ENCODE measurements at regions not wholly inside any gene's neighbourhood (a gene's known extent, or its start where the extent isn't known, plus 50 kb on each side); places are given as distances from the start of the nearest gene placed in this dataset.

DNA sequence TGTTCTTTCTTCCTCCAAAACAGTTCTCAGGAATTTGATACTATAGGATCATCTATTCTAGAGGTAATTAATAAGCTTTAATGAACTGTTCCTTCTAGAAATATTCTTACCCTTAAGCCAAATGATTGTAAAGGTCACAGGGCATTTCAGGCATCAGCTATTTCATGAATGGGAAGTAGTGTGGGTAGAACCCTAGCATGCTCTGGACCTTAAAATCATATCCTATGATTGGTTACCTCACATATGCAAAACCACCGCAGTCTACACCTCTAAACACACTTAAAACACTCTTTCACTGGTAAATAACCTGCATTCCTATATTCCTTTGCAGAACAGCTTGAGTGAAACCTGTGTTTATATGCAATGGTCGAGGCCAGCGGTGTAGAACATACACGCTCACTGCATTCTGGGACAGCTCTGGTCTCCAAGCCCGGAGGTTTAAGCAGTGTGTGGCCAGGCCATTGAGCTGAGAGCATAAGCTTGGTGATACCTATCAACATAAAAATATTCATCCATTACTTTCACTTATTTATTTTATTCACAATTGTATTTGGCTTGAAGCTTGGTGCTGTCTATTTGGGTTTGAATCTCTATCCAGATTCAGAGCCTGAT, 87.7 kb upstream of the RASGRP1 start:
- no peak for ATAC-seq (replicated peaks)
- Mint-ChIP-seq H3K36me3 (ENCODE audit: insufficient read depth) (peaks cover 11% of the 10 kb centered on the region), H3K4me3 (peak overlapping the region; percentile 79 to 85), H3K27me3 (no peaks in the 10 kb centered on the region), H3K27ac (peak overlapping the region; percentile 91 to 96), H3K9me3 (no peaks in the 10 kb centered on the region), H3K4me1 (ENCODE audit: low read depth in 2 of 2) (peaks cover 38 to 66% of the 10 kb centered on the region in 2 donors)
- DNase-seq = no peak

DNA sequence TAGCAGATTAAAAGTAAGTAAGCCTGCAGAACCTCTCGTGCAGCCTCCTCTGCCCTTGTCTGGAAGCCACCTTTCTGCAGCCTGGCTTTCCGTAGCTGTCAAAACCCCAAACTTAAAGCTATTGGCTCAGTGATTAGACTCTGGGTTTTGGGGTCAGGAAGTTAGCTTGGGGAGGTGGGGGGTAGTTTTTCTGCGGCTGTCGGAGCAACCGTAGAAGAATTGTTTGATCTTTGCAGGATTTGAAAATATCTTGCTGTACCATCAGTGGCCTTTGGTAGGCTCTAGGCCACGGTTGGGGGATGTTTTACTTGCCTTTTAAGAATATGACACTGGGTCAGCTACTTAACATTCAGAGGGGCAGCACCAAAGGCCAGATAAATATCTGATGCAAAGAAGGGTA, 88.4 kb upstream of the RASGRP1 start:
- no peaks in the 10 kb centered on the region for H3K27me3 Mint-ChIP-seq
- no peaks in the 10 kb centered on the region for H3K9me3 Mint-ChIP-seq
- H3K36me3 Mint-ChIP-seq (ENCODE audit: insufficient read depth) = peaks cover 11% of the 10 kb centered on the region
- peak overlapping the region; percentile 91 to 96 for H3K27ac Mint-ChIP-seq
- peak overlapping the region; percentile 79 to 85 for H3K4me3 Mint-ChIP-seq
- peaks cover 38 to 63% of the 10 kb centered on the region in 2 donors for H3K4me1 Mint-ChIP-seq (ENCODE audit: low read depth in 2 of 2)
- ATAC-seq (replicated peaks) = peak; percentile 83
- DNase-seq = peak; percentile 77 to 80 (median 78)

DNA sequence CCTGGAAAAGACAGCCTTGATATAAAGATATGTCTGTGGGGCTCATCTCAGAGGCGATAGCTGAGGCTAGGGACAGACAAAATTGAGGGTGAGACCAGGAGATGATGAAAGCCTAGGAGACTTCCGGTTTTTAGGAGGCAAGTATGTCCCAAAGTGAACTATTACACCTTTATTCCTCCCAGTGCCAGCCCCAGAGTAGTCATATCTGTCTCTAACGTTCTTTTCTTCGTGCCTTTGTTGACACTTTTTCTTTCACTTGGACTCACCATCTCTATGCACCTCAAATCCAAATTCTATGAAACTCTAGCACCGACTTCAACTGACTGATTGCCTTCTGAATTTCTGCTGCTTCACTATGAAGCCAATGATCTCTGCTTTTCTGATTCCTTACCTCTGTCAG, 93.8 kb upstream of the RASGRP1 start:
- Mint-ChIP-seq H3K27me3 (no peaks in the 10 kb centered on the region), H3K4me3 (peak overlapping the region in 1 of 2 donors; percentile 11), H3K4me1 (ENCODE audit: low read depth in 2 of 2) (peaks cover 16 to 36% of the 10 kb centered on the region in 2 donors)

DNA sequence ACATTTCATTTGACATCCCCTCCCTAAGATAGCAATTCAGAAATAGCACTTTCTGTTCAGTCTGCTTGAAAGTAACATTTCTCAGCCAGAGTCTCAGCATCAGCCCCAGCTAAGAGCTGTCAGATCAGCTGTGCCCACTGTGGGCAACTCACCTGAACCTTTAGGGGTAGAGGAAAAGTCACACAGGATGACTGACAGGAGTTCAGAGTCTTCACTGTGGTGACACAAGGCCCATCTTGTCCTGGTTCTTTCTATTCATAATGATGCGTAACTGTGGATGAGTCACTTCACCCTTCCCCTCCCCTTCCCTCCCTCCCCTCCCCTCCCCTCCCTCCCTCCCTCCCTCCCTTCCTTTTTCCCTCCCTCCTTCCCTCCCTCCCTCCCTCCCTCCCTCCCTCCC, 96.1 kb upstream of the RASGRP1 start:
- peak overlapping the region; percentile 85 to 90 for H3K27ac Mint-ChIP-seq
- DNase-seq = no peak

More for the DNA sequence above, 93.8 kb upstream of the RASGRP1 start:
- Mint-ChIP-seq H3K27ac (no peak overlapping the region), H3K9me3 (no peaks in the 10 kb centered on the region), H3K36me3 (ENCODE audit: insufficient read depth) (peaks cover 4% of the 10 kb centered on the region)
- no peak for DNase-seq
- ATAC-seq (replicated peaks) = no peak

DNA sequence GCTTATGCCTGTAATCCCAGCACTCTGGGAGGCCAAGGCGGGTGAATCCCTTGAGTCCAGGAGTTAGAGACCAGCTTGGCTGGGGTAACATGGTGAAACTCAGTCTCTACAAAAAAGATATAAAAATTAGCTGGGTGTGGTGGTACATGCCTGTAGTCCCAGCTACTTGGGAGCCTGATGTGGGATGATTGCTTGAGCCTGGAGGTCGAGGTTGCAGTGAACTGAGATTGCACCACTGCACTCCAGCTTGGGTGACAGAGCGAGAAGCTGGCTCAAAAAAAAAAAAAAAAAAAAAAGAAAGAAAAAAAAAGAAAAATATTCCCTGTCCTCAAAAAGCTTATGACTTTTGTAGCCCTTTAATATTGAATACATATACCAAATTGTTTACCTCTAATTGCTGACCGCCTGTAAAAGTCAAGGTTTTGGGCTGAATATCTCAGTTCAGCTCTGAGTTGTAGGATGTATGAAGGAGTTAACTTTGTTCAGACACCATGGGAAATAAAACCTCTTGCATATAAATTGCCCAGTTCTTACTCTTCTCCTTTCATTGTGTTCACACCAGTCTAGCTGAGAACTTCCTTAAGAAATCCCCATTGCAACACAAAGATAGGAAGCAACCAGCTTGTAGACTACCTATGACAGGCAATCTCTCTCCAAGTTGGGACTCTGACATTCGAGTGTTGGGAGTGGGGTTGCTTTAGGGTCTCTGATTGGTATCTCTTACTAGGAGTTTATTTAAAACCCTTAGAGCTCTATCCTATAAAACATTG, 97.6 kb upstream of the RASGRP1 start:
- Mint-ChIP-seq H3K36me3 (ENCODE audit: insufficient read depth) (peaks cover 4% of the 10 kb centered on the region), H3K27ac (peak overlapping the region in 1 of 2 donors; percentile 90), H3K9me3 (no peaks in the 10 kb centered on the region), H3K4me1 (ENCODE audit: low read depth in 2 of 2) (peaks cover 23 to 42% of the 10 kb centered on the region in 2 donors), H3K27me3 (no peaks in the 10 kb centered on the region), H3K4me3 (no peak overlapping the region)
- ATAC-seq (replicated peaks) = no peak
- DNase-seq = no peak

More for the DNA sequence above, 96.1 kb upstream of the RASGRP1 start:
- no peaks in the 10 kb centered on the region for H3K9me3 Mint-ChIP-seq
- H3K36me3 Mint-ChIP-seq (ENCODE audit: insufficient read depth) = peaks cover 4% of the 10 kb centered on the region
- peak overlapping the region; percentile 44 to 60 for H3K4me3 Mint-ChIP-seq
- ATAC-seq (replicated peaks) = peak; percentile 98
- H3K27me3 Mint-ChIP-seq = no peaks in the 10 kb centered on the region
- peaks cover 16 to 34% of the 10 kb centered on the region in 2 donors for H3K4me1 Mint-ChIP-seq (ENCODE audit: low read depth in 2 of 2)

DNA sequence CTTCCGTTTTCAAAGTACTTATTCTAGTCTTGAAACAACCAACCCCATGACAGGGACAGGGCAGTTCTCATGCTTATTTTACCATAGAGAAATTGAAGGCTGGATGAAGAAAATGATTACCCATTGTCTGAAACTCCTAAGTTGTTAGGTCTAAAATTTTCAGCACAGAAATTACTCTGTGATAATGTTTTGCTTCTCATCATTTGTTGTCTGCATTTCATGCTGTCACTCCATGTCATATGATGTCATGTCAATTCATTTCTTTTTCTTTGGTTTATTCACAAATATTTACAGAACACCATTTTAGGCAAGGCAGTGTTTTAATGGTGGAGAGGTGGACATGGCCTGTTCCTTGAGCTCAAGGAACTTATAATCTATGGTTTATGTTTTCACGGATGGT, 98.2 kb upstream of the RASGRP1 start:
- ATAC-seq (replicated peaks) (no peak), DNase-seq (no peak)
- no peaks in the 10 kb centered on the region for H3K27me3 Mint-ChIP-seq
- peaks cover 4% of the 10 kb centered on the region for H3K36me3 Mint-ChIP-seq (ENCODE audit: insufficient read depth)
- H3K4me3 Mint-ChIP-seq = no peak overlapping the region
- H3K9me3 Mint-ChIP-seq = no peaks in the 10 kb centered on the region
- H3K27ac Mint-ChIP-seq = no peak overlapping the region
- peaks cover 29 to 48% of the 10 kb centered on the region in 2 donors for H3K4me1 Mint-ChIP-seq (ENCODE audit: low read depth in 2 of 2)

DNA sequence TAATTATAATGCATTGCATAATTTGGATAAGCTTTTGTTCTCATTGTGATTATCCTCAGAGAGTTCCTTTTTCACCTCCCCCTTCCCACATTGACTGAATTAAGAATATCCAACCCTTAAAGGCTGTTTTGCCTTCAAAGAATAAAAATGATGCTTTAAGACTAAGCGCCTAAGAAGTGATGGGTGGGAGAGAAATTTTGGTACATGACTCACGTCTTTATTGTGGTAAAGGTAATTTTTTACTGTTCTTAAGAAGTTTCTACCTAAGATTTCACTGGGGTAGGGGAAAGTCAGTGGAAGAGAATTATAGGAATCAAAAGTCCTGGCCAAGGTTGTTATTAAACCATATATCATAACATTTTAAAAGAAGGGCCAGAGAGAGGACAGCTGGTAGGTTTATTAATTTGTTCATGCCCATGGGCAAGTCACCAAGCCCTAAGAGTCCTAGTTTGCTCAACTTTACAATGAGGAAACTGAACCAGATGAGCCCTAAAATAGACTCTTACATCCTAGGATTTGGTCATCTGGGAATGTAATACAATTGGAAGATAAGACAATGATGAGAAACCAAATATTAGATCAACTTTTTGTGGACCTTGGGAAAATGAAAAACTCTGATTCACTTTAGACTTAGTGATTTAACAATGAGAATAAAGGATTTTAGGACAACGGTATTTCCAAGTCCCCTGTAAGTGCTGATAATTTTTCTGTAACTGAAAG, 101.1 kb upstream of the RASGRP1 start:
- no peak overlapping the region for H3K4me3 Mint-ChIP-seq
- H3K36me3 Mint-ChIP-seq (ENCODE audit: insufficient read depth) = peaks cover 11% of the 10 kb centered on the region
- no peak for ATAC-seq (replicated peaks)
- H3K9me3 Mint-ChIP-seq = peaks cover 0 to 7% of the 10 kb centered on the region in 2 donors
- H3K27ac Mint-ChIP-seq = peak overlapping the region in 1 of 2 donors; percentile 5
- no peak for DNase-seq
- H3K27me3 Mint-ChIP-seq = no peaks in the 10 kb centered on the region
- H3K4me1 Mint-ChIP-seq (ENCODE audit: low read depth in 2 of 2) = peaks cover 36 to 52% of the 10 kb centered on the region in 2 donors

DNA sequence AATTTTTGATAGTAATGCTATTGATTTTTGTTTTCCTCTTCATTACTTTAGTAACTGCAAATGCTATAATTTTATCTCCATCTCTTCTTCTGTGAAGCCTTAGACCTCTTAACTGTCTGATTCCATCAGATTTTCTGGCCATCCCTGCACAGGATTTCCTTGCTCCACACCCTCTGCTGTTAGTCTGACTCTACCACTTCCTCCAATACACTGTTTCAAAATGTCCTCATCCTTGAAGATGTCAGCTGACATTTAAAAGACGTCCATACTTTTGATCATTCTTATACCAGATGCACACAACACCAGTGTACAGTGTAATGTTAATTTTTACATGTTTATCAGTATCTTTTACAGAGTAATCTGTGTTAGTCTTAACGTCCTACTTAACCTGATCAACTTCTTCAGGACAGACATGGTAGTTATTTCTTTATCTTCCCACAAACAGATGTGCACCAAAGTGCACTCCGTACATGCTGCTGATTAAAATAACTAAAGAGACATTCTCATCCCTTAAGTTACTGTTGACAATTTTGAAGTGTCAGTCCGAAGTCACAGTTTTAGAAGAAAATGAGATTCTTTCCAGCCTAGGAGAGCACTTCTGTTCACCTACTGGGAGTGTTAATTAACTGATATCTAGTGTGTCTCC, 102.4 kb upstream of the RASGRP1 start:
- Mint-ChIP-seq H3K27me3 (no peaks in the 10 kb centered on the region), H3K36me3 (ENCODE audit: insufficient read depth) (peaks cover 22% of the 10 kb centered on the region), H3K27ac (peak overlapping the region; percentile 59 to 85), H3K4me3 (peak overlapping the region; percentile 17 to 35), H3K4me1 (ENCODE audit: low read depth in 2 of 2) (peaks cover 45 to 64% of the 10 kb centered on the region in 2 donors), H3K9me3 (peaks cover 0 to 7% of the 10 kb centered on the region in 2 donors)
- no peak for DNase-seq
- no peak for ATAC-seq (replicated peaks)

DNA sequence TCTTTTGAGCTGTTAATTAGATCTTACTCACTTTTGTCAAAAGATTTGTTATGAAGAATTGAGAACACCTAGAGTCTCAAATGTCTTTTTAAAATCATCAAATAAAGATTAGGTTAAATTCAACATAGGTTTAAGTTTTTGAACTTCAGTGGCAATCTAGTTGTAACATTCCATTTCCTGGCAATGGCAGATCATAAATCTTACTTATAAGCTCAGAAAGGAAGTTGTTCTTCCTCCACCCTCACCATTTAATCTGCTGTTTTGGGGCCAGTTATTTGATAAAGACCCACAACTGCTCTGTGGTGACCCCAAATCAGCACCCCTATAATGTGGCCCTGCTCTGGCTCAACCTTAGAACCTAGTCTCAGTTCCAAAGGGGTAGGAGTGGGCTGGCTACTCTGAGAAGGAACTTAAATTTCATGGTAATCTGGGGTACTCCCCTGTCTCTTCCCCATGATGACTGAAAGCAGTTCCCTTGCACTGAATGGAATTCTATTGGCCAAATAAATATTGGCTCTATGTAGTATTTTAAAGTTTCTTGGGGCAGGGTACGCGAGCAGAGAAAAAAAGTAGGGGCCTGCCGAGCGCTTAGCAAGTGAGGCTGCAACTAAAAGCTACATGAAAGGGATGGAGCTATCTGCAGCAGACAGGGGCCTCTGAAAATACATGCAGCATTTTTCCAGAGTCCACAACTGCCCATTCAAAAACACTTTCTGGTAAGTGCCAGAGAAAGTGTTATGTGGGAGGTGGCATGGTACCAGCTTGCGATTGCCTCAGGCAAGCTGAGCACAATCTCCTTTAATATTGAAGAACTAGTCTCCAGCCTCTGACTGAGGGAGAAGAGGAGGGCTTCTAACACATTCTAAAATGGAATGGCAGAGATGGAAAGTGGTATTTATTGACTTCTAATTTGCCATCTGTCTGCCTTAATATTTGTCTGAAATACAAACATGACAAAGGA, 103.6 kb upstream of the RASGRP1 start:
- peaks cover 0 to 7% of the 10 kb centered on the region in 2 donors for H3K9me3 Mint-ChIP-seq
- peak overlapping the region in 1 of 2 donors; percentile 35 for H3K4me3 Mint-ChIP-seq
- peak overlapping the region; percentile 59 to 85 for H3K27ac Mint-ChIP-seq
- H3K4me1 Mint-ChIP-seq (ENCODE audit: low read depth in 2 of 2) = peaks cover 54 to 72% of the 10 kb centered on the region in 2 donors
- peaks cover 23% of the 10 kb centered on the region for H3K36me3 Mint-ChIP-seq (ENCODE audit: insufficient read depth)
- ATAC-seq (replicated peaks) (no peak), DNase-seq (no peak)
- no peaks in the 10 kb centered on the region for H3K27me3 Mint-ChIP-seq

DNA sequence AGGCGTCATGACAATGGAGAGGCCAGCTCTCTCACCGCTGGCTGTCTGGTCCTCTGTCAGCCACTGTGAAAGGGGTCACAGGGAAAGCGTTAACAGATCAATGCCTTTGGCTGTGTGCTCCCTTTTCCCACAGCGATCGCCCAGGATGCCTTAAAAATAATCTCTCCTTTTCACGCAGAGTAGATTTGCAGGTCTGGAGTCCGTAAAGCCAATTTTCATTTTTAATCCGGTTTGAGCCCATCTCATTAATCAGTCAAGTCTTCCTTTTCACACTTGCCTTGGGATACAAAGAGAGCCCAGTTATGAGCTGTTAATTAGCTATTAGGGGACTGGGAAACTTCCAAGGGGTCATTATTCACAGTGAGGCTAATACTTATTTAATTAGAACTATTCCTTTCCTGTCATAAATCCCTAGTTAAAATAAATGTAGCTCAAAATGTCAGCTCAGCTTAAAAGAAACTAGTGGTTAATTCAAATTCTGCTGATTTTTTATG, 104.3 kb upstream of the RASGRP1 start:
- H3K4me1 Mint-ChIP-seq (ENCODE audit: low read depth in 2 of 2) = peaks cover 59 to 76% of the 10 kb centered on the region in 2 donors
- H3K27ac Mint-ChIP-seq = peak overlapping the region in 1 of 2 donors; percentile 96

DNA sequence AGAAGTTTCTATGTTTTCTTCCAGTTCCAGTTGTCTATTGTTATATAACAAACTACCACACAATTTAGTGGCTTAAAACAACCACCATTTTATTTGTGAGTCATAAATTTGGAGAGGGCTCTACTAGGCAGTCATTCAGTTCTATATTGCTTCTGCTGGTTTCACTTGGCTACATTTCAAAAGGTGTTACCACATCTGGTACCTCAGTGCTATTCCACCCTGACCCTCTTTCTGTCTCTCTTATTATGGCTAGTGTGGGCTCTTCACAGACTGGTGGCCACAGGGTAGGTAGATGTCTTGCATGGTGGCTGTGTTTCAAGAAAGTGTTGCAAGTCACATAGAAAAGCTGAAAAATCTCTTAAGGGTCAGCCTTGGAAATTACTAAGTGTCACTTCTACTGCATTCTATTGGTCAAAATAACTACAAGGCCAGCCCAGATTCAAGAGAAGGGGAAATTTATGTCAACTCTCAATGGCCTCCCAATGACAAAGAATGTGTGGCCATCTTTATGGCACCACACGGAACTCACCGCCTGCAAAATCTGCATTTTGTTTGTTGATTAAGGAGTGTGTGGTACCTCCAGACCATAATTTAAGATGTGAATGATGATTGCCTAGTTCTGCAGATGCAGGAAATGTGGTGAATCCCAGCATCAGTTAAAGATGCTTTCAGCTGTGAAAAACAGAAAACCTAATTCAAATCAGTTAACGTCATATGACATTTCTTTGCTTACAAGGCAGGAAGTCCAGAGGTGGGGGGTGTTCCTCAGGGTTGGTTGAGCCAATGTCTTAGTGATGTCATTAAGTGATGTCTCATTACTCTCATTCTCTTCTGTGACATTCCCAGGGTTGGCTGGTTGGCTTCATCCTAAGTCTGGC, 105.8 kb upstream of the RASGRP1 start:
- peak overlapping the region; percentile 69 to 70 for H3K4me3 Mint-ChIP-seq
- H3K9me3 Mint-ChIP-seq = peaks cover 0 to 7% of the 10 kb centered on the region in 2 donors
- peak overlapping the region; percentile 96 to 99 for H3K27ac Mint-ChIP-seq
- H3K36me3 Mint-ChIP-seq (ENCODE audit: insufficient read depth) = peaks cover 23% of the 10 kb centered on the region
- peaks cover 58 to 76% of the 10 kb centered on the region in 2 donors for H3K4me1 Mint-ChIP-seq (ENCODE audit: low read depth in 2 of 2)
- peak; percentile 74 for ATAC-seq (replicated peaks)
- H3K27me3 Mint-ChIP-seq = no peaks in the 10 kb centered on the region
- DNase-seq = peak; percentile 66 to 75 (median 68)

More for the DNA sequence above, 104.3 kb upstream of the RASGRP1 start:
- Mint-ChIP-seq H3K36me3 (ENCODE audit: insufficient read depth) (peaks cover 23% of the 10 kb centered on the region), H3K4me3 (no peak overlapping the region), H3K9me3 (peaks cover 0 to 7% of the 10 kb centered on the region in 2 donors), H3K27me3 (no peaks in the 10 kb centered on the region)
- ATAC-seq (replicated peaks) (no peak), DNase-seq (no peak)
